LoVo (cell line): ENCODE measurements at regions not wholly inside any gene's neighbourhood (a gene's known extent, or its start where the extent isn't known, plus 50 kb on each side); places are given as distances from the start of the nearest gene placed in this dataset.

ENCODE experiments used
- DNase-seq: peaks from one replicate; pipeline ENCODE4 v3.0.0-alpha.2; 2016; ENCODE audit warnings: low spot score

GRCh38 chr3:168844894-168845482 is 749.3 kb upstream of the GOLIM4 start:
- DNase-seq: no peak

- no peak for DNase-seq
Measured at GRCh38 chr3:168844472-168844871, 748.7 kb upstream of the GOLIM4 start.

- no peak for DNase-seq
Measured at GRCh38 chr3:168843481-168843880, 747.8 kb upstream of the GOLIM4 start.

- no peak for DNase-seq
Measured at GRCh38 chr3:168839653-168840052, 743.9 kb upstream of the GOLIM4 start.

- no peak for DNase-seq
Measured at GRCh38 chr3:168834558-168834957, 738.8 kb upstream of the GOLIM4 start.

- DNase-seq: no peak
Measured at GRCh38 chr3:168828943-168829342, 733.2 kb upstream of the GOLIM4 start.

GRCh38 chr3:168828536-168828935 is 732.8 kb upstream of the GOLIM4 start:
- no peak for DNase-seq

- DNase-seq: no peak
Measured at GRCh38 chr3:168828014-168828413, 732.3 kb upstream of the GOLIM4 start.

- DNase-seq: no peak
Measured at GRCh38 chr3:168824107-168824506, 728.4 kb upstream of the GOLIM4 start.

GRCh38 chr3:168823466-168823865 is 727.7 kb upstream of the GOLIM4 start:
- DNase-seq: no peak

GRCh38 chr3:168820810-168821415 is 725.2 kb upstream of the GOLIM4 start:
- no peak for DNase-seq

- no peak for DNase-seq
Measured at GRCh38 chr3:168817177-168817576, 721.5 kb upstream of the GOLIM4 start.

- DNase-seq: no peak
Measured at GRCh38 chr3:168815946-168816345, 720.2 kb upstream of the GOLIM4 start.

- DNase-seq: no peak
Measured at GRCh38 chr3:168813225-168813802, 717.6 kb upstream of the GOLIM4 start.

- no peak for DNase-seq
Measured at GRCh38 chr3:168812234-168812633, 716.5 kb upstream of the GOLIM4 start.

GRCh38 chr3:168808596-168808995 is 712.9 kb upstream of the GOLIM4 start:
- DNase-seq: no peak

GRCh38 chr3:168807448-168807847 is 711.7 kb upstream of the GOLIM4 start:
- no peak for DNase-seq

- DNase-seq: no peak
Measured at GRCh38 chr3:168806871-168807270, 711.1 kb upstream of the GOLIM4 start.

- DNase-seq: no peak
Measured at GRCh38 chr3:168803536-168803935, 707.8 kb upstream of the GOLIM4 start.

- DNase-seq: no peak
Measured at GRCh38 chr3:168802766-168803165, 707.0 kb upstream of the GOLIM4 start.

- DNase-seq: no peak
Measured at GRCh38 chr3:168801794-168802193, 706.1 kb upstream of the GOLIM4 start.

GRCh38 chr3:168796339-168796738 is 700.6 kb upstream of the GOLIM4 start:
- no peak for DNase-seq

GRCh38 chr3:168794427-168794826 is 698.7 kb upstream of the GOLIM4 start:
- no peak for DNase-seq

GRCh38 chr3:168782193-168782592 is 686.5 kb upstream of the GOLIM4 start:
- no peak for DNase-seq
